NCI-H1048 (cell line): ENCODE measurements at regions not wholly inside any gene's neighbourhood (a gene's known extent, or its start where the extent isn't known, plus 50 kb on each side); places are given as distances from the start of the nearest gene placed in this dataset.

Experiments used
- DNase-seq: peaks from one replicate; lab custom pipeline; 2025; lab: John Stamatoyannopoulos, UW

- DNase-seq: no peak
Observed at GRCh38 chr12:67590149-67590790, 58.3 kb upstream of the DYRK2 start.

GRCh38 chr12:67592228-67593011, 56.1 kb upstream of the DYRK2 start:
- no peak for DNase-seq

- no peak for DNase-seq
Observed at GRCh38 chr12:67593041-67593440, 55.5 kb upstream of the DYRK2 start.

GRCh38 chr12:67593461-67594330, 54.8 kb upstream of the DYRK2 start:
- DNase-seq: no peak

GRCh38 chr12:67594888-67595287, 53.7 kb upstream of the DYRK2 start:
- DNase-seq: no peak

- DNase-seq: no peak
Observed at GRCh38 chr12:67595365-67595764, 53.2 kb upstream of the DYRK2 start.

- DNase-seq: no peak
Observed at GRCh38 chr12:67598598-67598997, 49.9 kb upstream of the DYRK2 start.
